Caco-2 (cell line): ENCODE measurements at regions not wholly inside any gene's neighbourhood (a gene's known extent, or its start where the extent isn't known, plus 50 kb on each side); places are given as distances from the start of the nearest gene placed in this dataset.

Source experiments
- BruUV-seq: library from RNA; stranded (reverse); fragments of 400-500 nt; replicated peaks from 2 replicates; lab custom pipeline; 2021; lab: Mats Ljungman, UMichigan
- CTCF ChIA-PET: fragments of 300-600 bp; sonication (Branson Sonifier 250); formaldehyde crosslinking; loops from one replicate; lab custom pipeline; 2022; ENCODE audit warnings: antibody characterized with exemption; lab: Charles Lee
- POLR2A ChIA-PET: fragments of 300-600 bp; sonication (Branson Sonifier 250); formaldehyde crosslinking; loops from one replicate; lab custom pipeline; 2022; ENCODE audit warnings: antibody characterized with exemption; lab: Charles Lee
- DNase-seq, 2 experiments: peaks; one replicate each; pipeline versions ENCODE4 v3.0.0 to v3.0.0-alpha.2; 2020 to 2022
- H3K27me3 ChIP-seq: replicated peaks from 2 replicates; pipeline ENCODE4 v1.6.0; 2011; ENCODE audit warnings: low read length; ENCODE audit not compliant: control insufficient read depth, insufficient read depth
- H3K36me3 ChIP-seq: 2 replicates; pipeline ENCODE4 v1.5.1; 2011; ENCODE audit warnings: low read length; ENCODE audit not compliant: control insufficient read depth, insufficient read depth
- H3K4me1 ChIP-seq: fragments of 250-450 bp; sonication (Bioruptor Pico); 2 replicates; pipeline ENCODE4 v1.5.1; 2020; ENCODE audit warnings: mild to moderate bottlenecking
- H3K4me3 ChIP-seq: 2 replicates; pipeline ENCODE4 v1.5.1; 2011; ENCODE audit warnings: low read depth, mild to moderate bottlenecking, control low read depth, low read length
- H3K9me3 ChIP-seq: fragments of 250-450 bp; sonication (Bioruptor Pico); 2 replicates; pipeline ENCODE4 v1.5.1; 2020; ENCODE audit warnings: mild to moderate bottlenecking, moderate library complexity
- H3K27ac Mint-ChIP-seq: one replicate; pipeline ENCODE4 v1.8.0; 2022; ENCODE audit warnings: mixed read lengths; ENCODE audit not compliant: unreplicated experiment
- H3K27me3 Mint-ChIP-seq: one replicate; pipeline ENCODE4 v1.8.0; 2022; ENCODE audit warnings: mixed read lengths; ENCODE audit not compliant: insufficient read depth, unreplicated experiment
- H3K36me3 Mint-ChIP-seq: one replicate; pipeline ENCODE4 v1.8.0; 2022; ENCODE audit warnings: mild to moderate bottlenecking, mixed read lengths; ENCODE audit not compliant: insufficient read depth, unreplicated experiment
- H3K4me1 Mint-ChIP-seq: one replicate; pipeline ENCODE4 v1.8.0; 2022; ENCODE audit warnings: low read depth, mixed read lengths; ENCODE audit not compliant: unreplicated experiment
- H3K4me3 Mint-ChIP-seq: one replicate; pipeline ENCODE4 v1.8.0; 2022; ENCODE audit warnings: mild to moderate bottlenecking, moderate library complexity, mixed read lengths; ENCODE audit not compliant: unreplicated experiment
- H3K9me3 Mint-ChIP-seq: one replicate; pipeline ENCODE4 v1.8.0; 2022; ENCODE audit warnings: mixed read lengths; ENCODE audit not compliant: unreplicated experiment
- intact Hi-C: fragments of 100-400 bp; cut with micrococcal nuclease; formaldehyde crosslinking; loops from one replicate; pipeline ENCODE4 v1.10.0; 2022; ENCODE audit not compliant: unreplicated experiment
- TF ChIP-seq, protein P1 (sequence below), 2 experiments: fragments of 200-600 bp in 1 of 2; IDR thresholded peaks; 1 replicate in 1 of 2; 2 replicates in 1 of 2; pipeline versions ENCODE4 v1.5.1 to v1.8.0; 2011 to 2022; ENCODE audit warnings: antibody characterized with exemption in 1 of 2, control low read depth in 1 of 2, inconsistent platforms in 1 of 2, low read depth in 1 of 2, low read length in 1 of 2, mild to moderate bottlenecking in 1 of 2, moderate library complexity in 1 of 2; ENCODE audit not compliant: insufficient read depth in 1 of 2, severe bottlenecking in 1 of 2, unreplicated experiment in 1 of 2

DNA sequence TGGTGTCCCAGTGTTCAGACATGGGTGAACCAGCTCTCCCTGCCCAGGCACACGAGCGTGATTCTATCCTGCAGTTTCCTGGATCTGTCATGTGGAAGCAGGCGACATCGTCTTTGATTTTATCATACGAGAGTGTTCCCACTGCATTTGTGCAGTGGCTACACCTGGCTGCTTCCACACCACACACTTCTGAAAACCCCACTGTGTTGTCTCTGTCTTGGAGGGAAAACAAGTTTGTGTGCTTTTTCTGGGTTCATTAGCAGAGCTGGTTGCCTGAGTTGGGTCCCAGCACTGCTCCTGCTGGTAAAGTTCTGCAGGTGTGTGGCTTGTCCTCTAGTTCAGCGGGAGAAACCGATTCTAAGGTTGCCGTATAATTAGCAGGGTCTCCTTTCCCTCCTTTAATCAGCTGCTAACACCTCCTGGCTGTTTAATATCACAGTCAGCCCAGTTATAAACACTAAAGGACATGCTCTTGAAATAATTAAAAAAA is 58.5 kb upstream of the TWIST2 start:
- POLR2A ChIA-PET, result no interaction called here
- H3K4me1 Mint-ChIP-seq, result no peaks in the 10 kb centered on the region
- intact Hi-C loops, result loop anchor here (5.0 kb wide), 1 partner anchor 282 kb away; no protein-coding TSS in a partner anchor
- no peaks in the 10 kb centered on the region for H3K27me3 Mint-ChIP-seq
- H3K27me3 ChIP-seq, result no peaks in the 10 kb centered on the region
- no peak overlapping the region for H3K4me3 ChIP-seq
- no peaks in the 10 kb centered on the region for H3K36me3 Mint-ChIP-seq
- H3K9me3 Mint-ChIP-seq, result no peaks in the 10 kb centered on the region
- TF ChIP-seq, protein P1, sequence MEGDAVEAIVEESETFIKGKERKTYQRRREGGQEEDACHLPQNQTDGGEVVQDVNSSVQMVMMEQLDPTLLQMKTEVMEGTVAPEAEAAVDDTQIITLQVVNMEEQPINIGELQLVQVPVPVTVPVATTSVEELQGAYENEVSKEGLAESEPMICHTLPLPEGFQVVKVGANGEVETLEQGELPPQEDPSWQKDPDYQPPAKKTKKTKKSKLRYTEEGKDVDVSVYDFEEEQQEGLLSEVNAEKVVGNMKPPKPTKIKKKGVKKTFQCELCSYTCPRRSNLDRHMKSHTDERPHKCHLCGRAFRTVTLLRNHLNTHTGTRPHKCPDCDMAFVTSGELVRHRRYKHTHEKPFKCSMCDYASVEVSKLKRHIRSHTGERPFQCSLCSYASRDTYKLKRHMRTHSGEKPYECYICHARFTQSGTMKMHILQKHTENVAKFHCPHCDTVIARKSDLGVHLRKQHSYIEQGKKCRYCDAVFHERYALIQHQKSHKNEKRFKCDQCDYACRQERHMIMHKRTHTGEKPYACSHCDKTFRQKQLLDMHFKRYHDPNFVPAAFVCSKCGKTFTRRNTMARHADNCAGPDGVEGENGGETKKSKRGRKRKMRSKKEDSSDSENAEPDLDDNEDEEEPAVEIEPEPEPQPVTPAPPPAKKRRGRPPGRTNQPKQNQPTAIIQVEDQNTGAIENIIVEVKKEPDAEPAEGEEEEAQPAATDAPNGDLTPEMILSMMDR (IDR thresholded peaks at IDR 0.05; ENCODE audit: insufficient read depth in 1 of 2, low read depth in 1 of 2, low read length in 1 of 2, severe bottlenecking in 1 of 2, unreplicated experiment in 1 of 2), result no peak
- no peaks in the 10 kb centered on the region for H3K4me1 ChIP-seq
- H3K36me3 ChIP-seq, result no peaks in the 10 kb centered on the region
- BruUV-seq, result no TSS peak
- CTCF ChIA-PET, result no interaction called here
- DNase-seq, result no peak
- H3K27ac Mint-ChIP-seq, result no peak overlapping the region
- H3K4me3 Mint-ChIP-seq, result no peak overlapping the region
- no peaks in the 10 kb centered on the region for H3K9me3 ChIP-seq

DNA sequence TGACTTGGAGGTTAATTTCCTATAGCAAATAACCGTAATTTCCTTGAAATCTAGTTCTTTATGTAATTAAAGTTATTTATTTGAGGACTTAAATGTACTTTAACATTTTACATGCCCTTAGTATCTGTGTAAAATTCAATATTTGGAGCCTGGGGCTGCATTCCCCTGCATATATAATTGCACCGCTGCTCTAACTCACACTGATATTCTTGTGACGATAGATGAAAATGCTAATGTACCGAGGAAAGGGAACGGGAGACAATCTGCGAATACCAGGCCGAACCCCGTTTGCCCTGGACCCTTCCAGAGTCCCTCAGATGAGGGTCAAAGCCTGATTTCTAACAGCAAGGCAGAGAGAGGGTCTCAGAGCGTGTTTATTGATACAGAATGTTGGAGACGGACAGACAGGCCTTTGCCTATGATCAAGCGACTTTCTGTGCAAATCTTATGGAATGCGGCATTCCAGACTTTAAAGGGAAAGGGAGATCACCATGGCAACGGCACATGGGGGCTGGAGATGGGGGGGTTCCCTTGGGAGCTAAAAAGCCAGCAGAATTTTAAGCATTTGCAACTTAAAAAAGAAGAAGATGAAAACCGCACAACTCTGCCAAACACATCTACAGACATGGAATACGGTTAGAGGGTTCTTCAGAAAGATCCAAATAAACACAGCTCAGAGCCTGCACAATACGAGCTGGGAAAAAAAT is 57.6 kb upstream of the TWIST2 start:
- TF ChIP-seq, protein P1 (IDR thresholded peaks at IDR 0.05; ENCODE audit: insufficient read depth in 1 of 2, low read depth in 1 of 2, low read length in 1 of 2, severe bottlenecking in 1 of 2, unreplicated experiment in 1 of 2), result no peak
- Histone ChIP-seq H3K4me3 (no peak overlapping the region), H3K4me1 (no peaks in the 10 kb centered on the region), H3K9me3 (no peaks in the 10 kb centered on the region), H3K36me3 (no peaks in the 10 kb centered on the region), H3K27me3 (no peaks in the 10 kb centered on the region)
- POLR2A ChIA-PET, result no interaction called here
- CTCF ChIA-PET, result no interaction called here
- no peaks in the 10 kb centered on the region for H3K4me1 Mint-ChIP-seq
- BruUV-seq, result no TSS peak
- H3K36me3 Mint-ChIP-seq, result no peaks in the 10 kb centered on the region
- H3K4me3 Mint-ChIP-seq, result no peak overlapping the region
- intact Hi-C loops, result no loop called here
- H3K9me3 Mint-ChIP-seq, result no peaks in the 10 kb centered on the region
- no peak for DNase-seq
- H3K27ac Mint-ChIP-seq, result no peak overlapping the region
- H3K27me3 Mint-ChIP-seq, result no peaks in the 10 kb centered on the region

DNA sequence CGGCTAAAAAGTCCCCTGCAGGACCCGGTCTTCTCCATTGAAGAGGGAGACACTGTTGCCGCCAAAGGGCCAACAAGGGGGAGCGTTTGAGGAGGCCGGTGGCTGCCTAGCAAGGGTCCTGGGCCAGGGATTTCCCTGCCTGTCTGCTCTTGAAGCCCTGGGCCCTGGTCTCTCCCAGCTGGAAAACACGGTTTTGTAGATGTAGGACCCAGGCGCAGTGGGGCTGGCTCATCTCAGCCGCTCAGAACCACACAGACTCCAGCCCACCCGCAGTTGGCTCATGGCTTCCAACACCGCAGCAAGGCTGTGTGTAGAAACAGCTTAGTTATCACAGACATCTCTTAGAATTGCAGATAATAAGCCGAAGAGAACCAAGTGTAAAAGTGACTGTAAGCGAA is 57.1 kb upstream of the TWIST2 start:
- TF ChIP-seq, protein P1 (IDR thresholded peaks at IDR 0.05; ENCODE audit: insufficient read depth in 1 of 2, low read depth in 1 of 2, low read length in 1 of 2, severe bottlenecking in 1 of 2, unreplicated experiment in 1 of 2), result no peak
- no peaks in the 10 kb centered on the region for H3K4me1 Mint-ChIP-seq
- H3K27me3 Mint-ChIP-seq, result no peaks in the 10 kb centered on the region
- no peak overlapping the region for H3K4me3 ChIP-seq
- no peak overlapping the region for H3K27ac Mint-ChIP-seq
- H3K36me3 ChIP-seq, result no peaks in the 10 kb centered on the region
- DNase-seq, result no peak
- no peak overlapping the region for H3K4me3 Mint-ChIP-seq
- no peaks in the 10 kb centered on the region for H3K36me3 Mint-ChIP-seq
- POLR2A ChIA-PET, result no interaction called here
- BruUV-seq, result no TSS peak
- no peaks in the 10 kb centered on the region for H3K9me3 ChIP-seq
- CTCF ChIA-PET, result no interaction called here
- H3K4me1 ChIP-seq, result no peaks in the 10 kb centered on the region
- no peaks in the 10 kb centered on the region for H3K27me3 ChIP-seq
- H3K9me3 Mint-ChIP-seq, result no peaks in the 10 kb centered on the region
- intact Hi-C loops, result no loop called here
